ENCODE measurements at regions not wholly inside any gene's neighbourhood (a gene's known extent, or its start where the extent isn't known, plus 50 kb on each side); places are given as distances from the start of the nearest gene placed in this dataset.

GRCh38 chr13:111909971-111910671 is 156.8 kb upstream of the SOX1 start:
- no peak for DNase-seq (ENCODE audit: low spot score)

GRCh38 chr13:111911121-111911720 is 155.7 kb upstream of the SOX1 start:
- DNase-seq (ENCODE audit: low spot score) = no peak

GRCh38 chr13:111911754-111912452 is 155.0 kb upstream of the SOX1 start:
- DNase-seq (ENCODE audit: low spot score) = no peak

GRCh38 chr13:111912453-111912866 is 154.5 kb upstream of the SOX1 start:
- no peak for DNase-seq (ENCODE audit: low spot score)

GRCh38 chr13:111912991-111913760 is 153.8 kb upstream of the SOX1 start:
- no peak for DNase-seq (ENCODE audit: low spot score)

- DNase-seq (ENCODE audit: low spot score) = no peak
These were observed 153.2 kb upstream of the SOX1 start for GRCh38 chr13:111913761-111914140.

- no peak for DNase-seq (ENCODE audit: low spot score)
These were observed 152.5 kb upstream of the SOX1 start for GRCh38 chr13:111914241-111915103.

GRCh38 chr13:111915104-111915551 is 151.8 kb upstream of the SOX1 start:
- no peak for DNase-seq (ENCODE audit: low spot score)

GRCh38 chr13:111916201-111916600 is 150.7 kb upstream of the SOX1 start:
- no peak for DNase-seq (ENCODE audit: low spot score)

GRCh38 chr13:111917086-111917485 is 149.9 kb upstream of the SOX1 start:
- no peak for DNase-seq (ENCODE audit: low spot score)

- no peak for DNase-seq (ENCODE audit: low spot score)
These were observed 149.0 kb upstream of the SOX1 start for GRCh38 chr13:111917901-111918300.

- DNase-seq (ENCODE audit: low spot score) = no peak
These were observed 147.7 kb upstream of the SOX1 start for GRCh38 chr13:111919286-111919685.

GRCh38 chr13:111919849-111920248 is 147.1 kb upstream of the SOX1 start:
- no peak for DNase-seq (ENCODE audit: low spot score)

GRCh38 chr13:111920306-111920931 is 146.5 kb upstream of the SOX1 start:
- no peak for DNase-seq (ENCODE audit: low spot score)

- no peak for DNase-seq (ENCODE audit: low spot score)
These were observed 145.8 kb upstream of the SOX1 start for GRCh38 chr13:111920932-111921705.

- no peak for DNase-seq (ENCODE audit: low spot score)
These were observed 144.9 kb upstream of the SOX1 start for GRCh38 chr13:111922086-111922485.

GRCh38 chr13:111923439-111923838 is 143.5 kb upstream of the SOX1 start:
- DNase-seq (ENCODE audit: low spot score) = no peak

GRCh38 chr13:111923991-111924677 is 142.8 kb upstream of the SOX1 start:
- DNase-seq (ENCODE audit: low spot score) = no peak

- DNase-seq (ENCODE audit: low spot score) = no peak
These were observed 142.3 kb upstream of the SOX1 start for GRCh38 chr13:111924678-111925075.
